Left cardiac atrium (tissue), 4 donors: ENCODE measurements at regions not wholly inside any gene's neighbourhood (a gene's known extent, or its start where the extent isn't known, plus 50 kb on each side); places are given as distances from the start of the nearest gene placed in this dataset.

Source experiments
- ATAC-seq, 2 donors: fragments of 200-7000 bp; cut with Tn5 transposase; one replicate each; pipeline ENCODE4 v1.9.1; 2020; ENCODE audit warnings: mild to moderate bottlenecking in 2 of 2, moderate library complexity in 2 of 2
- DNase-seq: peaks from one replicate; pipeline ENCODE4 v3.0.0-alpha.2; 2020
- intact Hi-C, 2 donors: fragments of 100-400 bp; cut with DNase I; formaldehyde crosslinking; loops; one replicate each; pipeline versions ENCODE4 v1.14.1 to v1.15.1; 2022 to 2023
- donor health status: DM: no; HTN: yes; CAD: no.
- donor health status: DM: no; HTN: yes; CAD: no; lungs with severe emphysema.
- donor health status: DM: yes; HTN: yes; CAD: no.
- donor health status: Dilated cardiomyopathy.

DNA sequence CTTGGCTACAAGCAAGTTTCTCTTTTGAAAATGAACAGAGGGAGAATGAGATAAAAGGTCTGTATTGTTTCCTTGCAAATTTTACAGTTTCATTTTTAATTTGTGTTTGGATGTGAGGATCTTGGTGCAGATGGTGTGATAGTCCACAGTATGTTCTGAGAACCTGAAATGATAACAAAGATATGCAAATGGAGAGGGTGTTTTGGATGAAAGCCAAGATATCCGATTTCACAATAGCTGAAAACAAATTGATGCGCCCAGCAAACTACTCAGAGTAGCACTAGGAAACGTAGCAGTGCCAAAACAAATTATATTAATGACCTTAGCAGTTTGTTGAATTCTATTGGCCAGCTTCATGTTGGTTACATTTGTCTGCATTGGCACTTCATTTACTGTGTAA, 683.5 kb downstream of the TMEM182 start:
- no peak for ATAC-seq
- no peak for DNase-seq
- intact Hi-C loops: no loop called here

DNA sequence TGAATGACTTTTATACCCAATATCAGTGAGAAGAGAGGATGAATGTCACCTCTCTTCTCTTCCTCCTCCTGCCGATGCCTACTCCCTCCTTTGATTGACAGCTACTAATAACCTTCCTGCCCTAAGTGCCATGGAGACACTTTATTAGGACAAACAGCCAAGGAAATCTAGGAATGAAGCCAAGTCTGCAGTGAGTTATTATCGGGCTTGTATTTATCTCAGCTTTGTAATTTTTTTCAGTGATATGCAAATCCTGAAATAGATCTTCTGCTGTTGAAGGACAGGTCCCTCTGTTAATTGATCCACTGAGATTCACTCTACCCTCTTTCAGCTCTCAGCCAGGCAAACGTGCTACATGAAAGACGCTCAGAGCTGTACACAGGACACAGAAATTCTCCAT, 686.7 kb downstream of the TMEM182 start:
- no peak for DNase-seq
- no peak for ATAC-seq
- intact Hi-C loops: no loop called here

DNA sequence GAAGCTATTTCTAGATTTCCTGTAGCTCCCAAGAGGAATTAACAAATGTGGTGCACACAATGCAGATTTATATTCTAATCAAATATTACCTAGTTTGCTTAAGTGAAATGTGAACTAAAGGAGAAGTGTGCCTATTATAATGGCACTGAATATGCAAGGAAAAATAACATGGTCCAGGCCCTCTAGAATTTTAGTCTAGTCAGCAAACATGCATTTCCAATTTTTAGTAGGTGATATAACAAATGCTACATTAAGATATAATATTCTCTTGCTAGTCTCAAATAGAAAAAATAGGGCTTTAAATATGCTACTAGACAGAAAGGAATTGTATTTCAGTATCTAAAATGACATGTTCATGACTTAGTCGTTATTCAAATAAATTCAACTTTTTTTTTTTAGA, 689.5 kb downstream of the TMEM182 start:
- no peak for DNase-seq
- no peak for ATAC-seq
- intact Hi-C loops: no loop called here

DNA sequence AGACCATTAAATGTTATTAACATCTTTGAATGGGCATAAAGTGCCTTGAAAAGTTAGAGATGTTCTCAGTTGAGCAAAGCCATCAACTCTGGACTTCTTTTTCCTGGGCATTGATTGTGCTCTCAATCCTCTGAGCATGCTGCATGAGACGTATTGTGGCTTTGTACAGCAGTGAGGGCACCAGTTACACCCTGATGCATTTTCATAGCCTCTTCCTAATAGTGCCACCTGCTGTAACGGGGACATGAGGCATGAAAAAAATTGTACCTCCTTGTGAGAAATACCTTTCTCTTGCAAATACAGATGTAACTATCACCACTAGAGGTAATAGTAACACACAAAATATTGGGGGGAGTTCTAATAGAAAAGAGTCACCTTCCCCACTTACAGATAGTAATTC, 697.5 kb downstream of the TMEM182 start:
- ATAC-seq: no peak
- intact Hi-C loops: no loop called here
- DNase-seq: no peak

DNA sequence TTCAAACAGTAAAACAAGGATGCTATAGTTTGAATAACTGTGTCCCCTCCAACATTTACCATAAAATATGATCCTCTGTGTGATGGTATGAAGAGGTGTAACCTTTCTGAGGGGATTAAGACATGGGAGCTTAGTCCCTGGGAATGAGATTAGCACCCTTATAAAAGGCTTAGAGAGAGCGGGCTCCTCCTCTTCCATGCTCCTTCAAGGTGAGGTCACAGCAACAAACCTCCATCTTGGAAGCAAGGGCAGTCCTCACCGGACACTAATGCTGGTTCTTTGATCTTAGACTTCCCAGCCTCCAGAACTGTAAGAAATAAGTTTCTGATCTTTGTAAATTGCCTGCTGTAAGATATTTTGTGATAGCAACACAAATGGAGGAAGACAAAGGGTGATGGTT, 700.3 kb downstream of the TMEM182 start:
- DNase-seq (no peak), ATAC-seq (no peak)
- intact Hi-C loops: no loop called here

DNA sequence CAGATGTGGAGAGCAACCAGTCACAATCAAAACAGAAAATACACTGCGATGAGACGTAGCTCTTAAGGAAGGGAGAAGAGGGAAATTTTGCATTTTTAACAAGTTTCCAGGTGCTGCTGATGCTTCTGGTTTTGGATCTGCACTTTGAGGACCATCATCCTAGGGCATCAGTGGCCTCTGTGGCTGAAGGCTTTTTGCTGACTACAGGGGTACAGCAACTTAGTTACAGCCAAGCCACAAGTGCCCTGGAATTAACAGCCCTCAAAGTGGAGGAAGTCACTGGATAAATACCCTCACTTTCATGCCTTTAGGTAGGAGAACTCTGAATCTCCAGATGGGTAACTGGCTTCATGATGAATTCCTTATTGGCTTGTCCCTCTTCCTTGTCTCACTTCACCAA, 700.9 kb downstream of the TMEM182 start:
- ATAC-seq: no peak
- DNase-seq: no peak
- intact Hi-C loops: no loop called here

DNA sequence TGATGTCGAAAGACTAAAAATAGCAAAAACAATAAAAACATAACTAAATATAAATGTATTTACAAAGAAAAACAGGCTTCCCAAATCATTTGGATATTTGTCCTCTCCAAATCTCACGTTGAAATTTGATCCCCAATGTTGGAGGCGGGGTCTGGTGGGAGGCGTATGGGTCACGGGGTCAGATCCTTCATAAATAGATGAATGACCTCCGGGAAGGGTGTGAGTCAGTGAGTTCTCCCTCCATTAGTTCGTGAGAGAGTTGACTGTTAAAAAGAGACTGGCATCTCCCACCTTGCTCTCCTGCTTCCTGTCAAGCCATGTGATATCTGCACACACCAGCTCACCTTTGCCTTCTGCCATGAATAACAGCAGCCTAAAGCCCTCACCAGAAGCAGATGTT, 703.0 kb downstream of the TMEM182 start:
- DNase-seq (no peak), ATAC-seq (no peak)
- intact Hi-C loops: no loop called here

DNA sequence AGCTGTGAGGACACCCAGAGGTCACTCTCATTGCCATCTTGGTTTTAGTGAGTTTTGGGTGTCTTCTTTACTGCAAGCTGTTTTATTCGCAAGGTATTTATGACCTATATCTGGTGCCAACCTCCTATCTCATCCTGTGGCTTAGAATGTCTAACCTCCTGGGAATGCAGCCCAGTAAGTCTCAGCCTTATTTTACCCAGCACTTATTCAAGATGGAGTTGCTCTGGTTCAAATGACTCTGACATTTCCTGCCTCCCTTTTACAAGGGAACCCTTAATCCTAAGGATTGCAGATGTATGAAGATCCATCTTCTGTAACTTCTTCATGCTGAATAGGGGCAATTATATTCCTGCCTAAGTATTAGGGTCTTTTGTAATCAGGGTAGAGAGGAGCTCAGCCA, 708.0 kb downstream of the TMEM182 start:
- no peak for DNase-seq
- ATAC-seq: no peak
- intact Hi-C loops: no loop called here

DNA sequence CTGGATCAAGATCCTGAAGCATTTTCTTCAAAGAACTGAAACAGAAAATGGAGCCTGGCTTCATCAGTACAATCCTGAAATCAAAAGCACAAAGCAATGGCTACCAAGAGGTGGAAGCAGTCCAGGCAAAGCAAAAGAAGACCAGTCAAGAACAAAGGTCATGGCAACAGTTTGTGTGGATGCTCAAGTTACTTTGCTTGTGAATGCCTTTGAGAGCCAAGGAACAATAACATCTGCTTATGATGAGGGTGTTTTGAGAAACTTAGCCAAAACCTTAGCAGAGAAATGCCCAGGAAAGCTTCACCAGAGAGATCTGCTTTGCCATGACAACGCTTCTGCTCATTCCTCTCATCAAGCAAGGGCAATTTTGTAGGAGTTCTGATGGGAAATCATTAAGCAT, 723.1 kb downstream of the TMEM182 start:
- DNase-seq (no peak), ATAC-seq (no peak)
- intact Hi-C loops: no loop called here

DNA sequence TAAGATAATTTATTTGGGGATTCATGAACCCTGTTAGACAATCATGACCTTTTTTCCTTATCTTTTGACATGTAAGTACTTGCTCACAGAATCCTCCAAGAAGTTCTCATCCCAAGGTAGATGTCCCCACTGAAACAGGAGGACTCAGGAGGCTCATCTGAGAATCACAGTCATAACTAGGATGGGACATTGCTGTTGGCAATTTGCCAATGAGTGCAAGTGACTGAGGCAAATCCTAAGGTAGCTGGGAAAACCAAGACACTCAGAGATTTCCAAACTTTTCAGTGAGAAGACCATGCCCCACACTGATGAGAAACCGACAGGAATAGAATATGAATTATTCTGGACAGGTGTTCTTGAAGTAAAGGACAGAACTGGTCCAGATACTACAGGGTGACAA, 735.0 kb downstream of the TMEM182 start:
- DNase-seq (no peak), ATAC-seq (no peak)
- intact Hi-C loops: no loop called here

DNA sequence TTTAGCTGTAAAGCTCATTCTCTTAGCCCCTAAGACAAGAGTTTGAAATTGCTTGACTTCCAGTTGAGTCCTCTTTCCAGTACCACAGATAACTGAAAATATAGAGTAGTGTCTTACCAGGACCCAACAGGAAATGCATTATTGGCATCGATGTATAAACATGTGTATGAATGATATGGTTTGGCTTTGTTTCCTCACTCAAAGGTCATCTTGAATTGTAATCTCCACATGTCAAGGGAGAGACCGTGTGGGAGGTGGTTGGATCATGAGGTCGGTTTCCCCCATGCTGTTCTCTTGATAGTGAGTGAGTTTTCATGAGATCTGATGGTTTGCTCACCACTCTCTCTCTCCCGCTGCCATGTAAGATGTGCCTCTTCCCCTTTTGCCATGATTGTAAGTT, 745.0 kb downstream of the TMEM182 start:
- ATAC-seq (no peak), DNase-seq (no peak)
- intact Hi-C loops: no loop called here

DNA sequence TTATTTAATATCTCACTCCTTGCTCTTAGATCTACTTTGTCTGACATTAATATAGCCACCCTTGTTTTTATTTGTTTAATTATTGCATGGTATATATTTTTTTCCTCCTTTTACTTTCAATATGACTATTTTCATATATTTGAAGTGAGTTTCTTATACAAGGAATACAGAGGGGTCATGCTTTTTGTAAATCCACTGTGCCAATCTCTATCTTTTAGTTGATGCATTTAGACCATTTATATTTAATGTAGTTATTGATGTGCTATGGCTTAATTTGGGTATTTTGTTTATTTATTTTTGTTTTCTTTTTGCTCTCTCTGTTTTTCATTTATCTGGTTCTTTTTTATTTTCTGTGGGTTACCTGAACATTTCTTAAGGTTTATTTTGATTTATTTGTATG, 750.6 kb downstream of the TMEM182 start:
- DNase-seq: no peak
- no peak for ATAC-seq
- intact Hi-C loops: no loop called here

DNA sequence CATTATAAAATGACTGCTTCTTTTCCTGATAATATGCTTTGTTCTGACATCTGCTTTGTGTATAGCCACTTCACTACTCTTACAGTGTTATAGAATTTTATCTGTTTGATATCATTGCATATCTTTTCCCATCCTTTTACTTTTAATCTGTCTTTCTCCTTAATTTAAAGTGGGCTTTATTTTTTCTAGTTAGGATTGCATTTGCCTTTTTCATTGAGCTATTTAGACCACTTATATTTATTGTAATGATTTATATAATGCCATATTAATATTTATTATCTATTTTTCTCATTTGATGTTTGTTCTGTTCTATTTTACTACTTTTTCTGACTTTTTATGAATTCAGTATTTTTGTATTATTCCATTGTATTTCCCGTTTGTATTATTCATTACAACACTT, 758.7 kb downstream of the TMEM182 start:
- ATAC-seq (no peak), DNase-seq (no peak)
- intact Hi-C loops: no loop called here

DNA sequence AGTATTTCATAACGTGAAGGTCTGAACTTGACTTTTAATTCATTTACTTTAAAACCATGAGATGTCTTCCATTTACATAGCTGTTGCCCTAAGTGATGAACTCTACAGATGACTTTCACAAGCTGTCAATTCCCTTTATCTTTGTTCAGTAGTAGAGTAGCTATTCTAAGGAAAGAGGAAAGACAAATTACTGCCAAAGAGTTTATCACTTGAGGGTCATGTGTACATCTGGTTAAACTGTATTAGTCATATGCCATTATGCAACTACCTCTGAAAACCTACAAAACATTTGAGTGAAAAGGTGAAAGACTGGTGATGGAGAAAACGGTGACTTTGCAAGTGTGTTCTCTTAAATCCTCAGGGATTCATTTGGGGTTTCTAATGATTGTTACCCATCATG, 763.9 kb downstream of the TMEM182 start:
- no peak for ATAC-seq
- intact Hi-C loops: no loop called here
- no peak for DNase-seq

DNA sequence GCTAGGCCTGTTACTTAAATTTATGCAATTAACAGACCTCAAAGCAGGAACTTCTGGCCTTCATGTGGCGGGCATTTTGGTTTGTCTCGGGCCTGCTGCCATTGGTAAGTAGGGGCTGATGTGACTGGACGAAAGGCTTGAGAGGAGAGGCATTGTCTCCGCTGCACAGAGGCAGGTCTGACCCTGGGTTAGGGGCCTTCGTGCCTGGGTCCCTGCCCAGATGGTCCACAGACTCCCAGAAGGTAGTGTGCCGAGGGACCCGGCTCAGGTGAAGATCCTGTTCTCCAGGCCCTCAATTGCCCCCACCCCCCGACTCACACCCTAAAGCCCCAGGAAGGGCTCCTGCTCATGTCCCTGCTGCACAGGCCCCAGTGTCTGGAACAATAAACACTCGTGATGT, 764.9 kb downstream of the TMEM182 start:
- intact Hi-C loops: no loop called here
- DNase-seq: no peak
- no peak for ATAC-seq

DNA sequence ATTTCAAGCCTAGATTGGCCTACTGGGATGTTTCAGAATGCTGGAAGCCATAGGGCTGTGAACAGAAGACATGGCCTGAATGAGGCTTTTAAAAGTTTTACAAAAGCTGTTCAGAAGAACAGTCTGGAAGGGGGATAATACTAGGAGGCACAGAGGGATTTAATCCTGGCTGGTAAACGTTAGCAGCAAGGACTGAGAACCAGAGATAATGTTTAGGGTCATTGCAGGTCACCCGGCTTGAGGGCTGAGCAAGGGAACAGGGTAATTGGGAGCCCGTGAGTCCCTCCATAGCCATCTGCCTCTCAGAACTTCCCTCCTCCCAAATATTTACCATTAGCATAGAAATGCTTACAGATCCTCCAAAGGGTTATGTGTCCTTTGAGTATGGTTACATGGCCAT, 765.4 kb downstream of the TMEM182 start:
- ATAC-seq (no peak), DNase-seq (no peak)
- intact Hi-C loops: no loop called here

DNA sequence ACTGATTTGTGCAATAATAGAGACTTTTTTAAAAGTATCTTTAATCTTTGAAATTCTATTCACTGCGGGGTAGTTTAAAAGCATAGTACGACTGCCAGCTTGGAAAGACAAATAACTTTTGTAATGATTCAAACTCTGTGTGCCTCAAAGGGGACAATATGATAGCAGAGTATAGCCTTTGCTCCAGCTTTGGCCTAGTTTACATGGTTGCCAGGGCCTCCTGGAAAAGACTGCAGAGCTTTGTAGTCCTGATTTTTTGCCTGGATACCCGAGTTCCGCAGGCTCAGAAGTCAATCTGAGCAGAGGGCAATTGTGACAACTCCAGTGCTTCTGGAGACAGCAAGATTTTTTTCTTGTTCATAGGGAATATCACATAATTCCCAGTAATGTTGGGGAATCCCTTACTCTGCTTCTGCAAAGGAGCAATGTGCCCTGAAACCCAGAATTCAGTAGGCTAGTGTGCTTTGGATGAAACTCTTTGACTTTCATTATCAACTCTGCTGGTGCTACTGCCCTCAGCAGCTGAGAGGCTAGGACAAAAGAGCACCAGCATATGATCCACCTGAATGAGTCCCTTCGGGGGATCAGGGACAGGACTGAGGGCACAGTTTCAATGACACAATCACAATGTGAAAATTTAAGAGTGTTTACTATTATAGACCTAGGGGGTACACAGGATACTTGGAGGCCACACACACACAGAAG, 768.1 kb downstream of the TMEM182 start:
- intact Hi-C loops: no loop called here
- ATAC-seq (no peak), DNase-seq (no peak)

DNA sequence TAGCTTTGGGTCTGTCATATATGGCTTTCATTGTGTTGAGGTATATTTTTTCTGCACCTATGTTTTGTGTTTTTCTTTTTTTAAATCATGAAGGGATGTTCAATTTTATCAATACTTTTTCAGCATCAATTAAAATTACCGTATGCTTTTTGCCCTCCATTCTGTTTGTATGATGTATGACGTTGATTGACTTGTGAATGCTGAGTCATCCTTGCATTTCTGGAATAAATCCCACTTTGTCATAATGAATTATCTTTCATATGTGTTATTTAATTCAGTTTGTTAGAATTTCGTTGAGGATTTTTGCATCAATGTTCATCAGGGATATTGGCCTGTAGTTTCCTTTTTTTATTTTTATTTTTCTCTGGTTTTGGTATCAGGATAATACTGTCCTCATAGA, 790.9 kb downstream of the TMEM182 start:
- intact Hi-C loops: no loop called here
- DNase-seq: no peak
- ATAC-seq: no peak

DNA sequence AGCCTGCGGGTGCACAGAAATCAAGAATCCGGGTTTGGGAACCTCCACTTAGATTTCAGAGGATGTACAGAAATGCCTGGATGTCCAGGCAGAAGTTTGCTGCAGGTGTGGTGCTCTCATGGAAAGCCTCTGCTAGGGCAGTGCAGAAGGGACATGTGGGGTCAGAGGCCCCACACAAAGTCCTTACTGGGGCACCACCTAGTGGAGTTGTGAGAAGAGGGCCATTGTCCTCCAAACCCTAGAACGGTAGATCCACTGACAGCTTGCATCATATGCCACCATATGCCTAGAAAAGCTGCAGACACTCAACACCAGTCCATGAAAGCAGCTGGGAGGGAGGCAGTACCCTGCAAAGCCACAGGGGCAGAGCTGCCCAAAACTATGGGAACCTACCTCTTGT, 833.0 kb downstream of the TMEM182 start:
- DNase-seq: no peak

DNA sequence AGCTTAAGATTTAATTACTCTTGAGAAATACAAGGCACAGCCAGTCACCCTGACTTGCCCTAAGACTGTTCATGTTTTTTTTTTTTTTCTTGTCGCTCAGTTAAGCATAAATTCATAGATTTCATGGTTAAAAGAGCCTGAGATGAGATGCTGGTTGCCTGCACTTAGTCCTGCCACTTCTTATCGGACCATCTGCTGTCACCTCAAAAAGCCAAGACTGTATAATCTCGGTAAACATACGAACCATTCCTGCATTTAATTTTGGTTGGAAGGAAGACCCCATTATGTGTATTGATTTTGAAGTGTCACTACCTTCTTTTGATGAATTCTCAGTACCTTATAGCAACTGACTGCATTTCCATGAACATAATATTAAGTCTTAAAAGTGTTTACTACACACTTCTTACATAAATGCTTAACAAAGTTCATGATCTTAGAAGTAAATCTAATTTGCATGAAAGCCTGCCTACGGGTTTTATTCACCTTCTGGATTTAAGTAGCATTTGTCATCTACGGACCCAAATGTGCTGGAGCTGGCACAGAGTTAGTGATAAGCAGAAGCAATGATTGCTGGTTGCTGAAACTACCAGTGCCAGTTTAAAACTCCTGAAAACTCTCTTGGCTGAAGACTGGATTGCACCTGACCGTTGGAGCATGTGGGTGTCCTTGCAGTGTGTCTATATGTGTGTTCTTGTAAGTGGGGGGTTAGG, 843.4 kb downstream of the TMEM182 start:
- DNase-seq: no peak

More for the DNA sequence above, 833.0 kb downstream of the TMEM182 start:
- intact Hi-C loops: no loop called here
- no peak for ATAC-seq

DNA sequence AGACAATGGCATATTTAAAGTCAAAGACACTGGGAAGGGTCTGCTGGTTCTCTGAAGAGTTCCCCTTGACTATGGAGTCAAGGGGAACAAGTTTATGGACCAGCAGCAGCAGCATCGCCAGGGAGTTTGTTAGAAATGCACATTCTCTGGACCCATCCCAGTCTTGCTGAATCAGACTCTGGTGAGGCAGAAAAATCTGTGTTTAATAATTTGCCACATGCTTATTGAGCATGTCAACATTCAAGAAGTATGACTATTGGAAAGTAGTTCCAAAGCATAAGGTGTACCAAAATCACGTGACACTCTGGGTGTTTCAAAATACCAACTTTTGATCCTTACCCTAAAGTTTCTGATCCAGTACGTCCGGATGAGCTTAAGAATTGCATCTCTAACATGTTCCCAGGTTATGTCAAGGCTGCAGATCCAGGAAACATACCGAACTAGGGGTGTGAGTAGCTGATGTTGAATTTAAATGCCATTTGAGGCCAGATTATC, 853.8 kb downstream of the TMEM182 start:
- no peak for ATAC-seq

More for the DNA sequence above, 843.4 kb downstream of the TMEM182 start:
- no peak for ATAC-seq
- intact Hi-C loops: no loop called here

More for the DNA sequence above, 853.8 kb downstream of the TMEM182 start:
- intact Hi-C loops: no loop called here
- no peak for DNase-seq
